HG03378 (cell line): ENCODE measurements at regions not wholly inside any gene's neighbourhood (a gene's known extent, or its start where the extent isn't known, plus 50 kb on each side); places are given as distances from the start of the nearest gene placed in this dataset.
"Not testable (repeated sequence)": the region's sequence is repeated elsewhere in the genome, so short reads cannot be mapped to it uniquely, and the experiment has no call there.

Experiments used
- ATAC-seq: cut with Tn5 transposase; IDR thresholded peaks from one replicate; pipeline ENCODE4 v1.9.1; 2021; ENCODE audit warnings: mild to moderate bottlenecking, moderate library complexity; ENCODE audit not compliant: unreplicated experiment

DNA sequence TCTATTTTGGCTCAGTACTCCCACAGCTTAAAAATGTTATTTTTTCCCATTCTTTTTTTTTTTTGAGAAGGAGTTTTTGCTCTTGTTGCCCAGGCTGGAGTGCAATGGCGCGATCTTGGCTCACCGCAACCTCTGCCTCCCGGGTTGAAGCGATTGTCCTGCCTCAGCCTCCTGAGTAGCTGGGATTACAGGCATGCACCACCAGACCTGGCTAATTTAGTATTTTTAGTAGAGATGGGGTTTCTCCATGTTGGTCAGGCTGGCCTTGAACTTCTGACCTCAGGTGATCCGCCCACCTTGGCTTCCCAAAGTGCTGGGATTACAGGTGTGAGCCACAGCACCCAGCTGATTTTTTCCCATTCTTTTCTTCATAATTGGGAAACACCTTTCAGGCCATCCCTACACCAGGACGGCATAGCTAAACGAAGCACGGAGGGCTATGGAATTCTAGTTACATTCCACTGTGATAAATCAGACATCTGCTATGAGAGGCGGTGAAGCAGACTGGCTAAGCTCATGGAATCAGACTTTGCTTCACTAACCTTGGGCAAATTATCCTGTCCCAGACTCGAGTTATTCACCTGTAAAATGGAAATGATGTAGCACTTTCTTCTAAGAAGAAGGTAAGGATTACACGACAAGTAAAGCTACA lies 68.7 kb upstream of the ZFAND5 start:
- ATAC-seq = not testable (repeated sequence)

DNA sequence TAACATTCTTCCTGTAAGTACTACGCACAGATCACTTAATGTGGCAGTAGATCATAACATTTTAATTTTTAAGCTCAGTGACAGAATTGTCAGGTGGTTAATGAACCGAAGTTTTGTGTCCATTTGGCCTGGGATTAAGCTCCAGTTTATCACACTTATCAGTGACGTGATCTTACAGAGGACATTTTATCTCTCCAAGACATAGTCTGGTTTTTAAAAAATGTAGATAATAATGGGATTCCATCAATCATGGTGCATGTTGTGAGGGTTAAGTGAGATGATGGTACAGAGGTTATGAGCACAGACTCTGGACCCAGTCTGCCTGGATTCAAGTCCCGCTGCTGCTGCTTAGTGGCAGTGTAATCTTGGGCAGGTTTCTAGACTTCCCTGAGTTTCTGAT lies 66.0 kb upstream of the ZFAND5 start:
- ATAC-seq = no peak

DNA sequence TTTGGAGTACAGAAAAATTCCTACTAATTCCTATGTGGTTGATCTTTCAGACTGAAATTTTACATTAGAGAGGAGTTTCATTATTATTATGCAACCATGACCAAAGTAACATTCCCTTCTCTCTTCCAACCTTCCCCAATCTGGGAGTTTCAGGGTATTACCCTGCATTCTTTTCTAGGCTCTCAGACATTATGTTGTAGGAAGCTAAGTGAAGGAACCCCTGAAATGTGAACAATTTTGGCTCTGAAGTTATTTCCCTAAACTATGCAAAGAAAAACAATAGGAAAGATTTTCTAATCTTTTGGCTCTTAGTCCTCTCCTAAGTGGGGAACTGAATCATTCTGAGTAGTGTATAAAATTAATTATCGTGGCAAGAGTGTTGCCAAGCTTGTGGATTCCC lies 63.3 kb upstream of the ZFAND5 start:
- no peak for ATAC-seq

DNA sequence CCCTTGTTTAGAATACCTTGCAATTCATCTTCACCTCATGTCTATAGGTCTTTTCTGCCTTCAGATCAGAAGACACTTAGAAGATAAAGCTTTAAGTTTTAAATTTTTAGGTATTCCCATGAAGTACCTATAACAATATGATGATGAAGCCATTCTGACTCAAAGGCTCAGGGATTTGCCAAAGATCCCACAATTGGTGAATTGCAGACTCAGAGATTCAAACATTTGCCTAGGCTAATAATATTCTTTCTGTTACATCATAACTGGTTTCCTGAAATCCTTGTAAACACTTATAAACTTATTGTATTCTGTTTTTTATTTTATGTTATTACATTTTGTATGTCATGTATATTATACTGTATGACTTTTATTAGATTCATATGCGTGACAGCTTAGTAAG lies 62.8 kb upstream of the ZFAND5 start:
- ATAC-seq = no peak

DNA sequence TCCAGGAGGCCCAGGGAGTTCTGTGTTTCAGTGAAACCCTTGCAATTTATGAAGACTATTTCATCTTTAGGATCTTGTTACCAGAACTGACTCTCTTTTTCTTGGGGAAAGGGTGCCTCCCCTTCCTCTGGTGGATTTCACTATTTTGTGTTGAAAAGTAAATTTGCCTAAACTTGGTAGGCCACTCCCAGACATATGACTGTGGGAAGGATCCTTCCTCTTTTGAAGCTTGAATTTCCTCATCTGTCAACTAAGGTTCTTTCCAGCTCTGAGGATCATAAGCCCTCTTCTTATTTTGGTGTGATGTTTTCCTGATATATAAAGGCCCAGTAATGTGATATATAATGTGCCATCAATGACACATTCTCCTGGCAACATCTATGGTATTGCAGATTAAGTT lies 59.1 kb upstream of the ZFAND5 start:
- ATAC-seq = no peak

DNA sequence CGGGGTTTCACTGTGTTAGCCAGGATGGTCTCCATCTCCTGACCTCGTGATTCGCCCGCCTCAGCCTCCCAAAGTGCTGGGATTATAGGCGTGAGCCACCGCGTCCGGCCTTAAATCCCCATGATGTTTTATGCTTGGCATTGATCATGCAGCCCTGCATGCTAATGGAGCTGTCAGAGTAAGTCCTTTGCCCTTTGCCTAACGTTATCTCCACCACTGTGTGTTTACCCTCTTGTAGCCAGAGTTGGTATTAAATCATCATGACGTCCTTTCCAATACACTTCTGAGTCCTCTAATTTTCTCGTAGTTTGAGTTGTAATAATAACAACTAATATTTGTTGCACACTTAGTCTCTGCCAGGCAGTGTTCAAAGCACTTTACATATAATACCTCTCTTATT lies 57.2 kb upstream of the ZFAND5 start:
- ATAC-seq = no peak

DNA sequence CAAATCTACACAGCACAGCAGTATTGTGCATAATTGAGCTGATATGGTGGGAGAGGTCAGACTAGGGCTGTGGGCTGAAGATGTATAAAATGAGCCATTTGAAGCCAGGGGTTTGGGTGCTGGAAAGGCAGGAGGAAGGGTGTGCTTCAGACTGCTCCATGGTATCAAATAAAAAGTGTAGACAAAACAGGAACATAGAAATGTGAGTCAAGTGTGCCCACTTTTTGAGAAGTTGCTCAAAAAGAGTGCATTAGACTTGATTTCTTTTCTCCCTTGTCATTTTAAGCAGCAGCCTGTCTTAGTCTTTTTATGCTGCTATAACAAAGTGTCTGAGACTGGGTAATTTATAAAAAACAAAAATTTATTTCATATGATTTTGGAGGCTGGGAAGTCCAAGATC lies 55.8 kb upstream of the ZFAND5 start:
- no peak for ATAC-seq

DNA sequence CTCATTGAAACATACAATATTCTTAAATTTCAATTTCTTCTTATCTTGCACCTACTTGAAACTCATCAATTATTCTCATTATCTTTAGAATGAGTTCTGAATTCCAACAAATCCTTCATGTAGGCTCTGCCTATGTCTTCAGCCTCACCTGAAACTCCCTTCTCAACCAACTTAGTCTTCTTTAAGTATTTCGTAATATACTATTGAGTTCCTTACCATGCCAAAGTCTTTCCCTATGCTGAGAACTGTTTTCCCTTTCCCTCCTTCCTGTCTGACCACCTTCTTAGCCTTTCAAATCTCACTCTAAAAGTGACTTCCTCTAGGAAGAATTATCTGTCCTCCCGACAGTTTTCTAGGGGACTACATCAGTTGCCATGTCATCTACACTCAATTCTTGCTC lies 50.9 kb upstream of the ZFAND5 start:
- ATAC-seq = no peak

DNA sequence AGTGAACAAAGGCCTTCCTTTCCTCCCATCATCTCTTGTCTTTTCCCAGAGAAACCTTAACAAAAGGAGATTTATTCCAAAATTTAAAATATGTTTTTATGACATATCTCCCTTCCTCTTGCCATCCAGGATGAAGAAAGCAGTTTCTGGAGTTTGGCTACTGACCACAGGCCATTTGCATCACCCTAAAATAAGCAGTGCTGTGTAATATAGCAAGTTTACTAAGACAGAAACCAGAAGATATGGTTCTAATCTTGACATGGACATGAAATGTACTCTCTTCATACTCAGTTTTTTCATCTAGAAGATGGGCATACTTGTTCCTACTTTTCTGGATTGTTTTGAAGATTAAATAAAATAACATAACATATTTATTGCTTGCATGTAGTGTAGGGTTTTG lies 50.2 kb upstream of the ZFAND5 start:
- no peak for ATAC-seq
